ENCODE measurements at regions not wholly inside any gene's neighbourhood (a gene's known extent, or its start where the extent isn't known, plus 50 kb on each side); places are given as distances from the start of the nearest gene placed in this dataset.

DNA sequence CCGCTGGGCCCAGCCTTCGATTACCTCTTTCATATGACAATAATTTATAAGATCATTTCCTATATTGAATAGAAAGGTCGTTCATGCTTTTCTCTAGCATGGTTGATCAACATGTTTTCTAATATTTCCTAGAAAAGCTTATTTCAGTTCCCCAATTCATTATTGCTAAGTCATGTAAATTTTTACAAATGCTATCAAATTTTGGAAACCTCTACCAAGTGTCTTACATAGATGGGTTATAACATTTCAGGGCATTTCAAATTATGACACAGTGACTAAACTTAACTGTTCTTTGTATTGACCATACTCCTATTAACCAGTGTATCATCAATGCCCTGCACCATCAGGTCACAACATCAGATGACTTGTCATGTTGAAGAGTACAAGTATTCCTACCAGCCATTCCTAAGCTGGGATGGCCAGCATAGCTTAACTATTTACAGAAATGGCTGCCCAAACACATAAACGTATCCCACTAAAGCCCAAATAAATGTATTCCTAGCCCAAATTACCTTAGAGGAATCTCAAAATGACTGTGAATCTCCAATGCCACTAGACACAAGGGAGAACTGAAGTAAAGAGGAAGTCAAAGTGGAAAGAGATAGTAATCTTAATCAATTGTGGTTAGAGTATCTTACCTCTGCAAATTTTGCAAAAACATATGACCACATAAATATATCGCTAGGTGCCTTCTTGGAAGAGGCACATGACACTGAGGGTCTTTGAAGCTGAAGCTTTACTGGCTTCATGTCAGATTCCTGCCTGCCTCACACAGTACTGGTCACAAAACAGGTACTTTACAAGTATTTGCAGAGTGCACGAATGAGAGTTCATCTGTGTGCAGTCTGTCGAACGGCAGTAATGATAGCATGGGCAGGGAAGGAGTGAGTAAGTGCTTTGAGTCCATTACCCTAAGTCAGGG lies 87.3 kb upstream of the TLK1 start:
- Histone ChIP-seq H3K4me2 (ENCODE audit: low read length) (no peak overlapping the region), H3K4me3 (ENCODE audit: low read length) (no peak overlapping the region), H3K9me2 (ENCODE audit: insufficient read depth, low read length) (no peaks in the 10 kb centered on the region), H3K27me3 (ENCODE audit: insufficient read depth, low read depth, low read length) (no peaks in the 10 kb centered on the region), H4K20me1 (ENCODE audit: insufficient read depth) (no peaks in the 10 kb centered on the region), H3K9ac (ENCODE audit: low read length) (no peak overlapping the region), H3K27ac (ENCODE audit: low read length) (no peak overlapping the region), H3K36me3 (ENCODE audit: insufficient read depth, low read length) (no peaks in the 10 kb centered on the region), H2AFZ (ENCODE audit: low read depth, low read length) (no peak overlapping the region), H3K9me3 (ENCODE audit: low read length) (peaks cover 3% of the 10 kb centered on the region), H3K79me2 (replicated peaks; ENCODE audit: insufficient read depth, low read length) (no peaks in the 10 kb centered on the region), H3F3A (ENCODE audit: insufficient read depth, low read length, poor library complexity, severe bottlenecking) (no peaks in the 10 kb centered on the region)
- no peak for TF ChIP-seq SMC3 (conservative IDR thresholded peaks at IDR 0.05; ENCODE audit: poor library complexity)
- TF ChIP-seq POLR2AphosphoS5 (IDR thresholded peaks at IDR 0.05): no peak
- no peak for TF ChIP-seq EZH2 (IDR thresholded peaks at IDR 0.05; ENCODE audit: borderline replicate concordance, insufficient read depth, low read length, poor library complexity, severe bottlenecking)
- TF ChIP-seq, protein P1, sequence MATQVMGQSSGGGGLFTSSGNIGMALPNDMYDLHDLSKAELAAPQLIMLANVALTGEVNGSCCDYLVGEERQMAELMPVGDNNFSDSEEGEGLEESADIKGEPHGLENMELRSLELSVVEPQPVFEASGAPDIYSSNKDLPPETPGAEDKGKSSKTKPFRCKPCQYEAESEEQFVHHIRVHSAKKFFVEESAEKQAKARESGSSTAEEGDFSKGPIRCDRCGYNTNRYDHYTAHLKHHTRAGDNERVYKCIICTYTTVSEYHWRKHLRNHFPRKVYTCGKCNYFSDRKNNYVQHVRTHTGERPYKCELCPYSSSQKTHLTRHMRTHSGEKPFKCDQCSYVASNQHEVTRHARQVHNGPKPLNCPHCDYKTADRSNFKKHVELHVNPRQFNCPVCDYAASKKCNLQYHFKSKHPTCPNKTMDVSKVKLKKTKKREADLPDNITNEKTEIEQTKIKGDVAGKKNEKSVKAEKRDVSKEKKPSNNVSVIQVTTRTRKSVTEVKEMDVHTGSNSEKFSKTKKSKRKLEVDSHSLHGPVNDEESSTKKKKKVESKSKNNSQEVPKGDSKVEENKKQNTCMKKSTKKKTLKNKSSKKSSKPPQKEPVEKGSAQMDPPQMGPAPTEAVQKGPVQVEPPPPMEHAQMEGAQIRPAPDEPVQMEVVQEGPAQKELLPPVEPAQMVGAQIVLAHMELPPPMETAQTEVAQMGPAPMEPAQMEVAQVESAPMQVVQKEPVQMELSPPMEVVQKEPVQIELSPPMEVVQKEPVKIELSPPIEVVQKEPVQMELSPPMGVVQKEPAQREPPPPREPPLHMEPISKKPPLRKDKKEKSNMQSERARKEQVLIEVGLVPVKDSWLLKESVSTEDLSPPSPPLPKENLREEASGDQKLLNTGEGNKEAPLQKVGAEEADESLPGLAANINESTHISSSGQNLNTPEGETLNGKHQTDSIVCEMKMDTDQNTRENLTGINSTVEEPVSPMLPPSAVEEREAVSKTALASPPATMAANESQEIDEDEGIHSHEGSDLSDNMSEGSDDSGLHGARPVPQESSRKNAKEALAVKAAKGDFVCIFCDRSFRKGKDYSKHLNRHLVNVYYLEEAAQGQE (IDR thresholded peaks at IDR 0.05; ENCODE audit: borderline replicate concordance): no peak
- no peak for TF ChIP-seq MXI1 (conservative IDR thresholded peaks at IDR 0.05; ENCODE audit: poor library complexity, severe bottlenecking)
- TF ChIP-seq RAD21 (conservative IDR thresholded peaks at IDR 0.05): no peak
- no peak for TF ChIP-seq EP300 (conservative IDR thresholded peaks at IDR 0.05; ENCODE audit: poor library complexity, severe bottlenecking)
- TF ChIP-seq, protein P2, sequence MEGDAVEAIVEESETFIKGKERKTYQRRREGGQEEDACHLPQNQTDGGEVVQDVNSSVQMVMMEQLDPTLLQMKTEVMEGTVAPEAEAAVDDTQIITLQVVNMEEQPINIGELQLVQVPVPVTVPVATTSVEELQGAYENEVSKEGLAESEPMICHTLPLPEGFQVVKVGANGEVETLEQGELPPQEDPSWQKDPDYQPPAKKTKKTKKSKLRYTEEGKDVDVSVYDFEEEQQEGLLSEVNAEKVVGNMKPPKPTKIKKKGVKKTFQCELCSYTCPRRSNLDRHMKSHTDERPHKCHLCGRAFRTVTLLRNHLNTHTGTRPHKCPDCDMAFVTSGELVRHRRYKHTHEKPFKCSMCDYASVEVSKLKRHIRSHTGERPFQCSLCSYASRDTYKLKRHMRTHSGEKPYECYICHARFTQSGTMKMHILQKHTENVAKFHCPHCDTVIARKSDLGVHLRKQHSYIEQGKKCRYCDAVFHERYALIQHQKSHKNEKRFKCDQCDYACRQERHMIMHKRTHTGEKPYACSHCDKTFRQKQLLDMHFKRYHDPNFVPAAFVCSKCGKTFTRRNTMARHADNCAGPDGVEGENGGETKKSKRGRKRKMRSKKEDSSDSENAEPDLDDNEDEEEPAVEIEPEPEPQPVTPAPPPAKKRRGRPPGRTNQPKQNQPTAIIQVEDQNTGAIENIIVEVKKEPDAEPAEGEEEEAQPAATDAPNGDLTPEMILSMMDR (IDR thresholded peaks at IDR 0.05; ENCODE audit: poor library complexity, severe bottlenecking): no peak
- no peak for TF ChIP-seq TAF1 (IDR thresholded peaks at IDR 0.05; ENCODE audit: low read depth)

DNA sequence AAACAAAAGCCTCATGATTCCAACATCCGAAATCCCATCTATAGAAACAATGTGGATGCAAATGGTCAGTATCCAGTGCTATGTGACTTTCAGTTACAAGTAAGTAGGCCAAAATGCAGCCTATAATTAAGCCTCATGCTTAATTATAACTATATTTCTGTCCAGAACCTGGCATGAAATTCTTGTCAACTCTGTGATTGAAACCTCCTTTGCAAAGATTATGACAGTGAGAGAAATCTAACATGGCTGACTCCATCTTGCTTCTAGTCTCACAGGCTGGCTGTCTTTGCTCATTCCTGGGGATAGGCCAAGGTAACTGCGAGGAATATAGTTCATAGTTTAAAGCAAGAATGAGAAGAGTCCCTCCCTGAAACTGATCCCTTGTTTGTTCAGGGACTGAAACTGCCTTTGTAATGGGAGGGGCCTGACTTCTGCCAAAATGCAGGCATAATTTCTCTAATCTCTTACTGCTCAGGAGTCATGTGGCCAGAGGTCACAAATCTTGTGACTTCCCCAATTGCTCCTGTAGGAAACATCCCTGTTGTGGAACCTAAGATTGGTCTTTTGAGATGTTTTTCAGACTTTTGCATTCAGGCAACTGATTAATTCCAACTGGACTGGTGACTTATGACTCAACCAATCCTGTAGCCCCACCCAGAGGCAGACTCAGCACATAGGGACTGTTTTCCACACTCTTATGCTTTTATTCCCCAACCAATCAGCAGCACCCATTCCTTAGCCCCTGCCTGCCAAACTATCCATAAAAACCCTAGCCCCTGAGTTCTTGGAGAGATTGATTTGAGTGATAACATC lies 84.5 kb upstream of the TLK1 start:
- no peaks in the 10 kb centered on the region for H3K9me2 ChIP-seq (ENCODE audit: insufficient read depth, low read length)
- H3K9me3 ChIP-seq (ENCODE audit: low read length): peaks cover 3% of the 10 kb centered on the region
- no peak overlapping the region for H3K27ac ChIP-seq (ENCODE audit: low read length)
- H3K27me3 ChIP-seq (ENCODE audit: insufficient read depth, low read depth, low read length): no peaks in the 10 kb centered on the region
- H3F3A ChIP-seq (ENCODE audit: insufficient read depth, low read length, poor library complexity, severe bottlenecking): no peaks in the 10 kb centered on the region
- no peak overlapping the region for H3K9ac ChIP-seq (ENCODE audit: low read length)
- TF ChIP-seq RAD21 (conservative IDR thresholded peaks at IDR 0.05) (no peak), EP300 (conservative IDR thresholded peaks at IDR 0.05; ENCODE audit: poor library complexity, severe bottlenecking) (no peak), TAF1 (IDR thresholded peaks at IDR 0.05; ENCODE audit: low read depth) (no peak)
- TF ChIP-seq, protein P2 (IDR thresholded peaks at IDR 0.05; ENCODE audit: poor library complexity, severe bottlenecking): no peak
- H4K20me1 ChIP-seq (ENCODE audit: insufficient read depth): no peaks in the 10 kb centered on the region
- H3K36me3 ChIP-seq (ENCODE audit: insufficient read depth, low read length): no peaks in the 10 kb centered on the region
- H3K4me3 ChIP-seq (ENCODE audit: low read length): no peak overlapping the region
- H3K4me2 ChIP-seq (ENCODE audit: low read length): no peak overlapping the region
- H3K79me2 ChIP-seq (replicated peaks; ENCODE audit: insufficient read depth, low read length): no peaks in the 10 kb centered on the region
- no peak overlapping the region for H2AFZ ChIP-seq (ENCODE audit: low read depth, low read length)
